Trophoblast cell (in vitro differentiated cells and primary cell): ENCODE measurements at regions not wholly inside any gene's neighbourhood (a gene's known extent, or its start where the extent isn't known, plus 50 kb on each side); places are given as distances from the start of the nearest gene placed in this dataset.

Experiments
- DNase-seq, 2 donors: peaks; one replicate each; pipeline ENCODE4 v3.0.0-alpha.2; 2016
- H2AFZ ChIP-seq: 2 replicates; pipeline ENCODE4 v1.6.1; 2013; ENCODE audit warnings: low read length, moderate library complexity, mild to moderate bottlenecking; ENCODE audit not compliant: insufficient read depth, poor library complexity
- H2AK5ac ChIP-seq: 2 replicates; pipeline ENCODE4 v1.6.1; 2013; ENCODE audit warnings: mild to moderate bottlenecking, low read length
- H2BK120ac ChIP-seq: 2 replicates; pipeline ENCODE4 v1.6.1; 2013; ENCODE audit warnings: low read length, mild to moderate bottlenecking, moderate library complexity; ENCODE audit not compliant: insufficient read depth, poor library complexity
- H2BK12ac ChIP-seq: 2 replicates; pipeline ENCODE4 v1.6.1; 2013; ENCODE audit warnings: mild to moderate bottlenecking, low read length, moderate library complexity
- H2BK5ac ChIP-seq: 2 replicates; pipeline ENCODE4 v1.6.1; 2013; ENCODE audit warnings: low read length, low read depth, moderate library complexity, mild to moderate bottlenecking; ENCODE audit not compliant: poor library complexity
- H3K14ac ChIP-seq: 2 replicates; pipeline ENCODE4 v1.6.1; 2013; ENCODE audit warnings: mild to moderate bottlenecking, low read length
- H3K18ac ChIP-seq: 2 replicates; pipeline ENCODE4 v1.6.1; 2013; ENCODE audit warnings: mild to moderate bottlenecking, low read length
- H3K23ac ChIP-seq: 2 replicates; pipeline ENCODE4 v1.6.1; 2013; ENCODE audit warnings: low read length
- H3K27ac ChIP-seq: 2 replicates; pipeline ENCODE4 v1.5.1; 2013; ENCODE audit warnings: low read depth, mild to moderate bottlenecking, inconsistent platforms, low read length, moderate library complexity
- H3K27me3 ChIP-seq: 2 replicates; pipeline ENCODE4 v1.6.1; 2013; ENCODE audit warnings: inconsistent platforms, mild to moderate bottlenecking, low read length, moderate library complexity; ENCODE audit not compliant: insufficient read depth
- H3K36me3 ChIP-seq, 2 experiments: 1 replicate in 1 of 2; 2 replicates in 1 of 2; pipeline ENCODE4 v1.6.1; 2013; ENCODE audit warnings: low read length in 2 of 2, mild to moderate bottlenecking in 2 of 2, moderate library complexity in 1 of 2; ENCODE audit not compliant: insufficient read depth in 2 of 2, control insufficient read depth in 1 of 2
- H3K4ac ChIP-seq: 2 replicates; pipeline ENCODE4 v1.6.1; 2013; ENCODE audit warnings: low read depth, mild to moderate bottlenecking, low read length, moderate library complexity
- H3K4me1 ChIP-seq, 2 experiments: 1 replicate in 1 of 2; 2 replicates in 1 of 2; pipeline ENCODE4 v1.6.1; 2013; ENCODE audit warnings: low read length in 2 of 2, mild to moderate bottlenecking in 2 of 2, moderate library complexity in 1 of 2; ENCODE audit not compliant: insufficient read depth in 2 of 2, control insufficient read depth in 1 of 2
- H3K4me2 ChIP-seq: 2 replicates; pipeline ENCODE4 v1.6.1; 2013; ENCODE audit warnings: inconsistent platforms, mild to moderate bottlenecking, low read length, moderate library complexity
- H3K4me3 ChIP-seq: 2 replicates; pipeline ENCODE4 v1.5.1; 2013; ENCODE audit warnings: mild to moderate bottlenecking, low read depth, low read length, inconsistent platforms
- H3K79me1 ChIP-seq: one replicate; pipeline ENCODE4 v1.6.1; 2013; ENCODE audit warnings: low read length
- H3K79me2 ChIP-seq: 2 replicates; pipeline ENCODE4 v1.6.1; 2013; ENCODE audit warnings: low read length, mild to moderate bottlenecking; ENCODE audit not compliant: control insufficient read depth, insufficient read depth, poor library complexity
- H3K9ac ChIP-seq: 2 replicates; pipeline ENCODE4 v1.6.1; 2013; ENCODE audit warnings: mild to moderate bottlenecking, low read length
- H3K9me3 ChIP-seq: 2 replicates; pipeline ENCODE4 v1.6.1; 2013; ENCODE audit warnings: low read depth, mild to moderate bottlenecking, control low read depth, inconsistent platforms, low read length; ENCODE audit not compliant: insufficient read depth
- H4K12ac ChIP-seq: 2 replicates; pipeline ENCODE4 v1.6.1; 2013; ENCODE audit warnings: low read depth, mild to moderate bottlenecking, low read length, moderate library complexity
- H4K8ac ChIP-seq: 2 replicates; pipeline ENCODE4 v1.6.1; 2013; ENCODE audit warnings: low read depth, mild to moderate bottlenecking, low read length, moderate library complexity
- H4K91ac ChIP-seq: one replicate; pipeline ENCODE4 v1.6.1; 2013; ENCODE audit warnings: low read depth, mild to moderate bottlenecking, low read length, moderate library complexity
- WGBS: extraction: QIAGEN DNeasy Blood & Tissue Kit; methylation state at CpG from one replicate; pipeline ENCODE4 v1.1.7; 2013; ENCODE audit warnings: missing lambda C conversion rate; ENCODE audit not compliant: insufficient read length, insufficient coverage; ENCODE audit errors: extremely low coverage; 5-methylcytosine and 5-hydroxymethylcytosine counted together

DNA sequence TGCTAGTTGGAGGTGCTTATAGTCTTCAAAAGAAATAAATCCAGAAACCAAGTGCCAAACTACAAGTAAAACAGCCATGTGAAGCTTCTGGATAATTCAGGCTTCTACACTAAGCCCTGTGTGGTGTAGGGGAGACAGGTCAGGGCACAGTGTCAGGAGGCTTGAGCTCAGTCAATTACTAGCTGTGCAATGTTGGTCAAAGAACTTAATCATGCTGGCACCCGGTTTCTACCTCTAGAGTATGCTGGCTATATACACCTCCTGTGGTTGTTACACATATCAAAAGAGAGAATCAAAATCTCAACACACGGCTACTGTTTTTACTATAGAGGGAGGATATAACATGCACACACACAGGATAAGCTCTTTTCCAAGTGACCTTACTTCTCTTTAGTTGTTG, 469.7 kb upstream of the ZNF462 start:
- WGBS, result no CpG with 5 or more reads among the region's 2 CpGs

DNA sequence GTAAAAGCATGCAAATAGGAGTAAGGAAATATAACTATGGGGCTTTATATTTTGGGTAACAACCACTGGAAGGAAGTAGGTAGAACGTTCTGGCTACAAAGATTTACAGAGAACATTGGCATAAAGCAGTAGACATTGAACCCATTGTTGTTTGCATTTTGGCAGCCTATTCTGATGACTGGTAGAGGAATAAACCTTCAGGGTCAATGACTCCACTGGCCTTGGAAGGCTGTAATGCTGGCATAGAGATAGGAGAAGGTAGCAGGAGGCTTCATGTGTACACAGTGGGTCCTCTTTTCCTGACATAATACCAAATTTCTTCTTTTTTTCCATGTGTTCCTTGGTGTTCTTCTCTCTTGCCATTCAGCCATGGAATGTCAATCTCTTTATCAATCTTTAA, 462.8 kb upstream of the ZNF462 start:
- no peak overlapping the region for H3K4ac ChIP-seq
- H3K27me3 ChIP-seq, result no peaks in the 10 kb centered on the region
- no peaks in the 10 kb centered on the region for H3K4me1 ChIP-seq
- H3K4me3 ChIP-seq, result no peak overlapping the region
- no peak overlapping the region for H3K4me2 ChIP-seq
- no peaks in the 10 kb centered on the region for H3K9me3 ChIP-seq
- H4K8ac ChIP-seq, result no peak overlapping the region
- WGBS, result no CpG with 5 or more reads among the region's 1 CpG
- no peaks in the 10 kb centered on the region for H3K79me2 ChIP-seq
- no peak overlapping the region for H3K23ac ChIP-seq
- peak overlapping the region; percentile 54 for H2BK12ac ChIP-seq
- no peak overlapping the region for H3K9ac ChIP-seq
- no peak overlapping the region for H2AFZ ChIP-seq
- H2AK5ac ChIP-seq, result no peak overlapping the region
- peaks cover 7% of the 10 kb centered on the region for H3K79me1 ChIP-seq
- no peak for DNase-seq
- peak overlapping the region; percentile 8 for H4K91ac ChIP-seq
- no peak overlapping the region for H4K12ac ChIP-seq
- H3K36me3 ChIP-seq, result no peaks in the 10 kb centered on the region
- no peak overlapping the region for H3K14ac ChIP-seq
- no peak overlapping the region for H2BK120ac ChIP-seq
- no peak overlapping the region for H3K18ac ChIP-seq
- no peak overlapping the region for H2BK5ac ChIP-seq
- H3K27ac ChIP-seq, result no peak overlapping the region

More for the DNA sequence above, 469.7 kb upstream of the ZNF462 start:
- no peak overlapping the region for H2BK120ac ChIP-seq
- no peaks in the 10 kb centered on the region for H3K79me2 ChIP-seq
- no peak overlapping the region for H3K4me2 ChIP-seq
- no peaks in the 10 kb centered on the region for H3K27me3 ChIP-seq
- H4K91ac ChIP-seq, result no peak overlapping the region
- no peak overlapping the region for H4K12ac ChIP-seq
- no peak overlapping the region for H3K27ac ChIP-seq
- peak overlapping the region; percentile 27 for H2BK12ac ChIP-seq
- H3K14ac ChIP-seq, result no peak overlapping the region
- no peak overlapping the region for H3K9ac ChIP-seq
- H2AFZ ChIP-seq, result no peak overlapping the region
- no peaks in the 10 kb centered on the region for H3K36me3 ChIP-seq
- H3K4me3 ChIP-seq, result no peak overlapping the region
- no peak overlapping the region for H3K4ac ChIP-seq
- no peak overlapping the region for H4K8ac ChIP-seq
- H3K18ac ChIP-seq, result no peak overlapping the region
- H3K23ac ChIP-seq, result no peak overlapping the region
- H3K4me1 ChIP-seq, result no peaks in the 10 kb centered on the region
- H3K9me3 ChIP-seq, result no peaks in the 10 kb centered on the region
- peaks cover 2% of the 10 kb centered on the region for H3K79me1 ChIP-seq
- no peak overlapping the region for H2BK5ac ChIP-seq
- DNase-seq, result peak; percentile 65 to 71
- no peak overlapping the region for H2AK5ac ChIP-seq

DNA sequence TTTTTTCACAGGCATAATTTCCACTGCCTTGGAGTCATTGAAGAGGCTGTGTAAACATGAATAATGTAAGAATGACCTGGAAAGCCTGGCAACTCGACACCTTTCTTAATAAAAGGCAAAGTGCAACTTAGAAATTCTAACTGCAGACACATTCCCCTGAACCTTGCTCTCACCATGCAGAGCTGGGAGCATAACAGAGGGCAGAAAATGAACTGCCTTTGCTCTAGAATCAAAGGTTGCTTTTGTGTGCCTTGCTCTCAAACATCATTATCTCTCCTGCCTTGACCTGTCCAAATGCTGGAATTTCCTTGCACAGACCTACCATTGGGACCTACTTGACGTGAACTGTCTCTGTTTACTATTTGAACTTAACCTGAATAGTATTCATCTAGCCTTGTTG, 462.0 kb upstream of the ZNF462 start:
- peak overlapping the region; percentile 28 for H3K27ac ChIP-seq
- peak overlapping the region; percentile 5 for H2BK12ac ChIP-seq
- no peak overlapping the region for H3K18ac ChIP-seq
- no peak overlapping the region for H4K8ac ChIP-seq
- H2AFZ ChIP-seq, result no peak overlapping the region
- H4K91ac ChIP-seq, result no peak overlapping the region
- H3K4me2 ChIP-seq, result no peak overlapping the region
- H3K36me3 ChIP-seq, result no peaks in the 10 kb centered on the region
- WGBS, result no CpG with 5 or more reads among the region's 2 CpGs
- no peak overlapping the region for H3K9ac ChIP-seq
- no peaks in the 10 kb centered on the region for H3K9me3 ChIP-seq
- no peak for DNase-seq
- no peaks in the 10 kb centered on the region for H3K27me3 ChIP-seq
- no peak overlapping the region for H3K4me3 ChIP-seq
- no peaks in the 10 kb centered on the region for H3K4me1 ChIP-seq
- H3K23ac ChIP-seq, result no peak overlapping the region
- H3K79me1 ChIP-seq, result peaks cover 7% of the 10 kb centered on the region
- H3K79me2 ChIP-seq, result no peaks in the 10 kb centered on the region
- H3K4ac ChIP-seq, result no peak overlapping the region
- H2BK5ac ChIP-seq, result no peak overlapping the region
- H2BK120ac ChIP-seq, result peak overlapping the region; percentile 75
- no peak overlapping the region for H2AK5ac ChIP-seq
- H3K14ac ChIP-seq, result no peak overlapping the region
- H4K12ac ChIP-seq, result no peak overlapping the region

DNA sequence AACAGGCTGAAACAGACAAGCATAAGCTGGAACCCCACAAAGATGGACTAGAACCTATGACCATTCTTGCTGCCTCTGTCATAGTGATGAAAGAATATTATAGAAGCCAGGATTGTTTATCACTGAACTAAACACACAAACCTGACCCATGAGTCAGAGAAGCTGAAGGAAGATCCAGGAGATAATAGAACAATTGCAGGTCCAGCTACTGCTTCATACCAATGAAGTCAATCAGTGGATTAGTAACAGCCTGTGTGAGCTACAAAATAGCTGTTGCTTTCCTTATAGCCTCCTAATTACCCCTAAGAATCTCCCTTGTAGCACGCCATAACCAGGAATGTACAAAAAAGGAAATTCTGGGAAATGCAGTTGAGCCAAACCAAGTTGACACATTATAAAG, 459.9 kb upstream of the ZNF462 start:
- H2BK12ac ChIP-seq, result no peak overlapping the region
- H2AFZ ChIP-seq, result no peak overlapping the region
- H3K4ac ChIP-seq, result no peak overlapping the region
- peak overlapping the region; percentile 79 for H3K27ac ChIP-seq
- no peak overlapping the region for H2BK5ac ChIP-seq
- H3K23ac ChIP-seq, result no peak overlapping the region
- no peak overlapping the region for H3K4me2 ChIP-seq
- WGBS, result no CpG with 5 or more reads among the region's 1 CpG
- DNase-seq, result peak; percentile 70 to 93
- no peak overlapping the region for H4K91ac ChIP-seq
- no peak overlapping the region for H4K8ac ChIP-seq
- H3K27me3 ChIP-seq, result no peaks in the 10 kb centered on the region
- H3K79me1 ChIP-seq, result peaks cover 9% of the 10 kb centered on the region
- H3K9ac ChIP-seq, result no peak overlapping the region
- H3K4me1 ChIP-seq, result no peaks in the 10 kb centered on the region
- H3K4me3 ChIP-seq, result no peak overlapping the region
- no peaks in the 10 kb centered on the region for H3K9me3 ChIP-seq
- no peak overlapping the region for H2BK120ac ChIP-seq
- H3K14ac ChIP-seq, result no peak overlapping the region
- no peak overlapping the region for H2AK5ac ChIP-seq
- H3K79me2 ChIP-seq, result no peaks in the 10 kb centered on the region
- H4K12ac ChIP-seq, result no peak overlapping the region
- no peaks in the 10 kb centered on the region for H3K36me3 ChIP-seq
- no peak overlapping the region for H3K18ac ChIP-seq
